GM19351 (cell line): ENCODE measurements at regions not wholly inside any gene's neighbourhood (a gene's known extent, or its start where the extent isn't known, plus 50 kb on each side); places are given as distances from the start of the nearest gene placed in this dataset.

Experiments used
- ATAC-seq: cut with Tn5 transposase; IDR thresholded peaks from one replicate; pipeline ENCODE4 v1.9.1; 2021; ENCODE audit warnings: mild to moderate bottlenecking, moderate library complexity; ENCODE audit not compliant: unreplicated experiment

DNA sequence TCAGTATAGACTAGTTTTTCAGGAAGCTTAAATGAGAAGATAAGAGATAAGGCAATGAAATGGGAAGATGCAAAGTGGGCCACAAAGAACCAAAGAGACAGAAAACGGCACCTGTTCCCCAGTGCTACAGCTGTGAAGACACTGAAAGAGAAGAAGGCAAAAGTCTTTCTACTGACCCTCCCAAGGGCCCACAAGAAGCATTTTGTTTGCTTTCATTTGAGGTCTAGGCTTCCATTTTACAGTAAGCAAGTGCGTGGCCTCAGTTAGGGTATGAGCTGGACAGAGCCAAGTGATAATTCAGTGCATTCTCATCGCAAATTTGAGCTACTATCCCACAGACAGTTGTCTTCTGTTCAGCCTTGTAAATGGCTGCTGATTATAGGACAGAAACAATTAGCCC lies 53.4 kb upstream of the STK17B start:
- ATAC-seq, result no peak

DNA sequence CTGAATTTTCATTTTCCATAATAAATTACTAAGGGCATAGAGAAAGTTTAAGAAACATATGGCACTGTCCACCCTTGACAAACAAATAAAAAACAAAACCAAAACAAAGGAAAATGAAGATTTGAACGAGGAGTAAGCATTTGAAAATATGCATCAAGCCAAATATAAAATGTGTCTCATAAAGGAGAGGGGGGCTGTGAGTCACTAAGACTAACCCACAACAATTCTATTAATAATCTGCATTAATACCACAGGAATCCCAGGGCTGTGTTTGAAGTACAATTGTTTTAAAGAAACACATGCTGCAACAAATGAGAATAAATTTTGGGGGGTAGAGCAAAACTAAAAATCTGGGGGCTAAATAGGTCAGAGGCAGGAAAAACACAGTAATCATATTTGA lies 53.8 kb upstream of the STK17B start:
- ATAC-seq, result no peak

DNA sequence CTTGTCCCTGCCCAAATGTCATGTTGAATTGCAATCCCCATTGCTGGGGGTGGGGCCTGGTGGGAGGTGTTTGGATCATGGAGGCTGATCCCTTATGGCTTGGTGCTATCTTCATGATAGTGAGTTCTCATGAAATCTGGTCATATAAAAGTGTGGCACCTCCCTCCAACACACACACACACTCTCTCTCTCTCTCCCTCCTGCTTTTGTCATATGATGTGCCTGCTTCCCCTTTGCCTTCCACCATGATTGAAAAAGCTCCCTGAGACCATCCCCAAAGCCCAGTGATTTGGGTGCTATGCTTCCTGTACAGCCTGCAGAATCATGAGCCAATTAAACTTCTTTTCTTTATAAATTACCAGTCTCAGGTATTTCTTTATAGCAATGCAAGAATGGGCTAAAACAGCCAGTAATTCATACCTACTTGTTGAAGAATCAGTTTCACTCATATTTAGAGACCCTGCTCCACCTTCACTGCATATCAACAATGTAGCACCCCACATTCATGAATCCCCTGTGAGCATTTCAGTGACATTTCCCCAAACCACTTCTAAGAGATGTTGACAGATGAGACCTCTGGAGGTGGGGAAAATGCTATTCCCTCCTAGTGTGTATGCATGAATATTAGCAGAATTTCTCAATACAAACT lies 54.8 kb upstream of the STK17B start:
- ATAC-seq, result no peak

DNA sequence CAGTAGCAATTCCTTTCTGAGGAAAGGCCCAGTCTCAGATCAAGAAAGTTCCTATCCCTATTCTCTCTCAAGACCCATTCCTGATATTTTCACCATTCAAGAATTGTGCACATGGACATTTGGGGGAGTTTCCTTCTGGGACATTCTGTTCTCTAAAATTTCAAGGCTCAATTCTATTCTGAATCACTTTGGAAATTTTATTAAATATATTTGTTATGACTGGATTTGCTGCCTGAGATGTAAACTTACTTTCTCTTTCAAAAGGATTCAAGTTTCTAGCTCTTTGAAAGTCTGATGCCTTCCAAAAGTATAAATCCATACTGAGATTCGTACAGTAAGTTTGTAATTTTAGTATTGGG lies 55.3 kb upstream of the STK17B start:
- no peak for ATAC-seq

DNA sequence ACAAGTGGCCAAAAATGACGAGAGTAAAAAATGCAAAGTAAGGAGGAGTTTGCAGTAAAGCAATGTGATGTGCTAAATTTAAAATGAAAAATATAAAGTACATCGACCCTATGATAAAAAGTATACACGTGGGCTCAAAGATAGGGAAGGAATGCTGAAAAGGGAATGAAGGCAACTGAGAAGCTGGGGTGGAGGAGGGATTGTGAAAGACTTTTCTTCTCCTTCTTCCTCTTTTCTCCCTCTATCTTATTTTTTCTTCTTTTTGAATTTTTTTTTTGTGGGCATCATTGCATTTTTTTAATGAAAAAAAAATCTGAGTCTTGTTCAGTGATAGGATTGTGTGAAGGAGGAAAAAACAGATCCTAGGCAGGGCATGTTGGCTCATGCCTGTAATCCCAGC lies 57.6 kb upstream of the STK17B start:
- no peak for ATAC-seq

DNA sequence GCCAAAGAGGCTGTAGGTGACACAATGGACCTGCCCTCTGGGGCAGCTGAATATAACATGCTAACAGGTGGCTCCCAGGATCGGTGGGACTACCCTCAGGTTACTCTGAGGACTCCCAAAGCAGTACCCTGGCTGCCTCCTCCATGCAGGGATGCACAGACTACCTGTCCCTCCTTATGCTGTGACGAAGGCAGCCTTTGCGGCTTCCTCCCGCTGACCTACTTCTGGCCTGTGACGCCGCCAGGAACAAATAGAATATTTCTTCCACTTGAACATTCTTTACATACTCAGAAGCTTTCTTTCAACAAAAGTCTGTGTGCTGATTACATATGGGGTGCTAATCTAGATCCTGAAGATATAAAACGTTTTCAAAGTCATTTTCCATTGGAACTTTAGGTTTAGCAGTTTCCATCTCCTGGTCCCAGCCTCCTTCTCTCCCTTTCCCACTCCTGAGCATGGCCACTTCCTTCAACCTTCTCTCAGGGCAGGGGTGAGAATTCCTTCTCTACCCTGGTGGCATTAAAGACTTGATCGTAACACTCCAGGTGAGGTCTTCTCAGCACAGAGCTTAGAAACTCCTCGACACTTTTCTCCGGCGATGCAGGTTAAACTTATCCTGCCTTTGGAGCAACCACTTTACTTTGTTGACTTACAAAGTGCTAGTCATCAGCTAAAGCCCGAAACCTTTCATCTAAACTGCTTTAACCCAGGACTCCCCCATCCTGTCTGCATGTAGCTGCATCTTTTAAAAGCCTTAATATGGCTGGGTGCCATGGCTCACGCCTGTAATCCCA lies 58.9 kb upstream of the STK17B start:
- ATAC-seq, result no peak

DNA sequence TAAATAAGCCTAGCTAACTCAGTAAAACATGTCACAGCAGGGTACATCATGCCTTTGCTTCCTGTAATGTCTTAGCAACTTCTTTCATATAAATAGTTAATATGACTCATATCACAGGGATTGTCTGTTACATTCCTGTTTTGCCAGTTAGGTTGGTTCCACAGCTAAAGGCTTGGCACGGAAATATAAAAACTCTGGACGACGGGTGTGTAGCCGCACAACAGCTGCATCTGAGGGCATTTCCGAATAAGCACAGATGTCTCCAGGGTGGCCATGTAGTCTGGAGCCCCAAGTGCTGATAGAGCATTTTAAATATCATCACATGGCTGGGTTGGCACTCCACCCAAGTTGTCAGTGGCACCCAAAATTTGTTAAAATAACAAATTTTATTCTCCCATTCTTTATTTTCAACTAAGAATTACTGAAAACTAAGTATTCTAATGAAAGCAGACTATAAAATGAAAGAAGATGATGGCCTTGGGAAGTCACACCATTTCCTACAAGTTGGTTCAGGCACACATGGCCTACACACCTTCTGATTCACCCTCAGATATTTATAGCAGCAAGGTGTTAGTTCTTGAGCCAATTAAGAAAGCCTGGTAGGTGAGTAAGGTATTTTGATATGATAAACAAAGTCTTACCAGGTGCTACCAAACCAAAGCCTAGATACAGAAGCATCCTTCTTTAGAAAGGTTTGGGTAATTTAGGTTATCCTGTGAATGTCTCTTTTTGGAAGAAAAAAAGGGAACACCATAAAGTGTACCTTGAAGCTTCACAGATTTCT lies 61.8 kb upstream of the STK17B start:
- ATAC-seq, result peak; percentile 18

DNA sequence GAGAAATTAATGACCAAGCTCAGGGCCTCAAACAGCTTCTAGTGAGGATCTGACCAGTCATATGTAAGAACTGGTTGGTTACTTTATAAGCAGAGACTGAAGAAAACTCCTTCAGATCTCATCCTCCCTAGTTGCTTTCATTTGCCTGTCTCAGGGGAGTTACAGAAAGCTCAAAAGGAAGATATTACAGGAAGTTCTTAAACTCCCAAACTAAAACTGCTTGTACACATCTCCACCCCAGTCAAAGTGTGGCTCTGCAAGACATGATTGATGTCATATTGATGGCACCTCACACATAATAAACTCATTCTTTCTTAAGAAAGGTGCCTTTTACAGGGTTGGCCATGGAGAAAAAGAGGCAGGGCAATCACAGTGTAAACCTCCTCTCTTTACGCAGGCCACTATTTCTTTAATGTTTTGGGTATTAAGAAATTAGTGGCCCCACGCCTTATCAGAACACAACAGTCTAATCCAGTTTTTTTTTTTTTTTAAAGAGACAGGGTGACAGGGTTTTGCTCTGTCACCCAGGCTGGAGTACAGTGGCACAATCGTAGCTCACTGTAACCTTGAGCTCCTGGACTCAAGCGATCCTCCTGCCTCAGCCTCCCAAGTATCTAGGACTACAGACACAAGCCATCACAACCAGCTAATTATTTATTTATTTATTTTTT lies 62.6 kb upstream of the STK17B start:
- ATAC-seq, result peak; percentile 74

- ATAC-seq, result peak; percentile 38
Measured at GRCh38 chr2:196234672-196235071, 63.3 kb upstream of the STK17B start.

- no peak for ATAC-seq
Measured at GRCh38 chr2:196238836-196239380, 67.5 kb upstream of the STK17B start.

GRCh38 chr2:196239622-196240587 lies 68.5 kb upstream of the STK17B start:
- peak; percentile 67 for ATAC-seq

GRCh38 chr2:196241175-196241574 lies 69.8 kb upstream of the STK17B start:
- no peak for ATAC-seq

DNA sequence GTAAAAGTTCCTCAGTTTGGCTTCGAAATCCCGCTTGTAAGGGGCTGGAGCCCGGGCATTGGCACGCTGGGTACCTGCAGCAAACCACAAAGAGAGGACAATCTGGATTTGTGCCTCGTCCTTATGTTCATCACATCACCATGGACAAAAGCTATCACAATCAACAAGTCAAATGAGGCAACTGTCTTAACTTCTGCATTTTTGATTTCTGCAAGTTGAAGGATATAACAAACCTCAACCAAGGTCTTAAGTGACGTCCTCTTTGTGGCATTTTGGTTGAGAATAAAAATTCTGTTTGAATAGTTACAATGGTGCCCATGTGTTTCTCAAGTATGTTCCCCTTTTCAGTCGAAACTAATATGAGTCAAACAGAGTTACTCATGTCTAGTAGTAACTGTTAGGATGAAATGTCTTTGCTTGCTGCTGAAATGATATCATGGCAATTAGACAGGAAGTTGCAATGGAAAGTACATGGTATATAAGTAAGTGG lies 70.8 kb upstream of the STK17B start:
- ATAC-seq, result peak; percentile 82

- ATAC-seq, result no peak
Measured at GRCh38 chr2:196244516-196244915, 73.1 kb upstream of the STK17B start.

- no peak for ATAC-seq
Measured at GRCh38 chr2:196244966-196245365, 73.6 kb upstream of the STK17B start.

- ATAC-seq, result no peak
Measured at GRCh38 chr2:196245378-196246140, 74.2 kb upstream of the STK17B start.

DNA sequence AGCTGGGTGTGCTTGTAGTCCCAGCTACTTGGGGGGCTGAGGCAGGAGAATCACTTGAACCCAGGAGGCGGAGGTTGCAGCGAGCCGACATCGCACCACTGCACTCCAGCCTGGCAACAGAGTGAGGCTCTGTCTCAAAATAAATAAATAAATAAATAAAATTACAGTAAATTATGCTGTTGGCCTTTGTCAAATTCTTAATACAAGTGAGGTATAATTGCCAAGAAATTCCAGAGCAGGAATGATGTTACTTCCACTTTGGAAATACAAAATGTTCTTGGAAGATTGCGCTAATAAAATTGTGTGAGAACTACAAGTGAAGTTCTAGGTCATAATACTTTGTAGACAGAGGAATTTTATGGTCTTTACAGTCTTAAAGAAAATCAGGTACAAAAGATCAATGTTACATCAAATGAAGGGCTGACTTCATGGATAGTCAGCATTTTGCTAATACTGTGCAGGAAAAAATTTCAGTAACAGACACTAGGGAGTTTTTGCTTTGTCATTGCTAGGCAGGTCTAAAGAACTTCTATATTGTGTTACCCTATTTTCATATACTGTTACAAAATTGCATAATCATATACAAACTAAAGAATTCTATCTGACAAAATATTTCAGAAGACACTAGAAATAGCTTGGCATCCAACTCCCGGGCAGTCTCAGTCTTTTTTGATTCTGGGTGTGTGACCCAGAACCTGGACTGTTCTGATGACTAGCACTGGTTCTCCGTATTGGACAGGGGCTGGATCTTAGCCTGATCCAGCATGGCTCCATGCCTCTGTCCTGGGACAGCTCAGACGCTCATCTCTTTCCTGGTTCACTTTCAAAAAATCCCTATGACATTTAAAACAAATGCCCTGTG lies 76.0 kb upstream of the STK17B start:
- no peak for ATAC-seq

- no peak for ATAC-seq
Measured at GRCh38 chr2:196247976-196248280, 76.5 kb upstream of the STK17B start.
